Stimulated activated CD4-positive, alpha-beta T cell treated with anti-CD3 and anti-CD28 coated beads, Interleukin-12 subunit alpha, Interleukin-12 subunit beta, amount 100 ng/mL, for 4 hours (primary cell): ENCODE measurements at regions not wholly inside any gene's neighbourhood (a gene's known extent, or its start where the extent isn't known, plus 50 kb on each side); places are given as distances from the start of the nearest gene placed in this dataset.

Experiments
- DNase-seq: peaks from one replicate; pipeline ENCODE4 v3.0.0-alpha.2; 2020

- DNase-seq = no peak
These were observed 439.6 kb downstream of the GLRX3 start for GRCh38 chr10:130575756-130576285.

- no peak for DNase-seq
These were observed 440.2 kb downstream of the GLRX3 start for GRCh38 chr10:130576427-130576826.

DNA sequence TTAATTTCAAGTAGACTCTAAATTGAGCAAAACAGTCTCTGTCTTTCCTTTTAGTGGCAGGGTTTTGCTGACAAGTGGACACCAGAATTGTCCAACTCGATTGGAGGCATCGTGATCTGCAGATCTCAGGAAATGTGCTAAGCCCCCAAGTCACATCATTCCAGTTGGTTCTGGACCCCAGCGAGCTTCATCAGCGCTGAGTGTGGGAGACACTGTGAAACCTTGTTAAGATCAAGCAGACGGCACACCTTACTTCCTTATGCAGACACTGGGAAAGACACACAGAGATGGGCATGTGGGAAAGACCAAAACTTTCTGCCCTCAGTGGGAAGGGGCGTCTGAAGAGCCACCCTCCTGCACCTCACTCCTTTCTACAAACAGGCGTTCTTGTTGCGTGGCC lies 440.8 kb downstream of the GLRX3 start:
- DNase-seq = no peak

DNA sequence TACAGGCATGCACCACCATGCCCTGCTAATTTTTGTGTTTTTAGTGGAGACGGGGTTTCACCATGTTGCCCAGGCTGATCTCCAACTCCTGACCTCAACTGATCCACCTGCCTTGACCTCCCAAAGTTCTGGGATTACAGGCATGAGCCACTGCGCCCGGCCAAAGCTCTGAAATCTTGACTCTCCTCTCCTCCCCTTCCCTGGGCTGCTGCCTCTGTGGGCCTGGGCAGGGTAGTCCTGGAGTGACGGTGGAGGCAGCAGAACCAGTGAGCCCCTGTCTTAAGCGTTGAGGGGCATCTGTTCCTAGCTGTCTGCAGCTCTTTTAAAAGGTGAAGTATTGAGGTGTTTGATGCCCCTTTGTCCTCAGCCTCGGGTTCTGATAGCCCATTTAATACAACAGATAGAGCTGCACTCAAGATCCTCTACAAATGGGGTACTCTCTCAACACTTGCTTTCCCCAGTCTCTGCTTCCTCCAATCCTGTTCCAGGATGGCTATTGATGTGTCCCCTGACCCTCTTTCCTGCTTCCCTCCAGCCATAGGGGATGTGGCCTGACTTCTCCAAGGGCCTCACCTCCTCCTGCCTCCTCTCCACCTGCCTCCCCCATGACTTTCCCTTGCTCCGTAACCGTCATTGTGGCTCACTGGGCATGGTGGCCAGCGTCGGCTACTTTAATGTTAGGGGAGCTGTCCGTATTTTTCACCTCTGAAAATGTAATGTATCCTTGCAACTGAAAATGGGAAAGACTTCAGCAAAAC lies 442.5 kb downstream of the GLRX3 start:
- no peak for DNase-seq

- DNase-seq = no peak
These were observed 443.7 kb downstream of the GLRX3 start for GRCh38 chr10:130579913-130580312.

- no peak for DNase-seq
These were observed 444.8 kb downstream of the GLRX3 start for GRCh38 chr10:130580975-130581374.

GRCh38 chr10:130587718-130588117 lies 451.5 kb downstream of the GLRX3 start:
- no peak for DNase-seq

GRCh38 chr10:130606001-130606405 lies 469.8 kb downstream of the GLRX3 start:
- DNase-seq = no peak

- DNase-seq = no peak
These were observed 471.2 kb downstream of the GLRX3 start for GRCh38 chr10:130607366-130607765.

GRCh38 chr10:130611239-130611638 lies 475.0 kb downstream of the GLRX3 start:
- DNase-seq = no peak

- no peak for DNase-seq
These were observed 479.3 kb downstream of the GLRX3 start for GRCh38 chr10:130615457-130615856.

GRCh38 chr10:130617985-130618384 lies 481.8 kb downstream of the GLRX3 start:
- no peak for DNase-seq

- DNase-seq = no peak
These were observed 482.5 kb downstream of the GLRX3 start for GRCh38 chr10:130618647-130619046.

- DNase-seq = no peak
These were observed 485.1 kb downstream of the GLRX3 start for GRCh38 chr10:130621231-130621775.

DNA sequence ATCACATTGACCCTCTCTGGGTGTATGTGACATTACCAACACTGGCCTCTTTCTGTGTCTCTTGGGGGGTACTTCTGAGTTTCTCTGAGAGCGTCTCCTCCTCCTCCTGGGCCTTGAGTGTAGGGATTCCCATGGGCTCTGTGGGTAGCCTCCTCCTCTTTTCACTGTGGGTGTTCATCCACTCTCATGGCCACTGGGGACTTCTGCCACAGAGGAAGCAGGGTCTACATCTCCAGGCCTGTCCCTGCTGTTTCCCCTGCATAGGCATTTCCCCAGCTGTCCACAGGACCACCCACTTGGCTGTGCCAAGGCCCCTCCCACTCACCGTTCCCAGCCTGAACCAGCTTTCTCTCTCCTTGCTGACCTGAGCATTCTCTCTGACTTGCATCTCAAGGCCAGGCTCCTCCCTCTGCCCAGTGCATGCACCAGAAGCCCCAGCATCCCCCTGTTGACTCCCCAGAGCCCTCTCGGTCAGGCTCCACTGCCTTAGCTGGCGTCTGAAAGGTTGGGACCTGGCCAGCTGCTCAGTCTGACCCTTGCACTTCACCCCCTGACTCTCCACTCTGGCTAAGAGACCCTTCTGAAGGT lies 487.6 kb downstream of the GLRX3 start:
- no peak for DNase-seq

GRCh38 chr10:130627346-130628045 lies 491.3 kb downstream of the GLRX3 start:
- no peak for DNase-seq

DNA sequence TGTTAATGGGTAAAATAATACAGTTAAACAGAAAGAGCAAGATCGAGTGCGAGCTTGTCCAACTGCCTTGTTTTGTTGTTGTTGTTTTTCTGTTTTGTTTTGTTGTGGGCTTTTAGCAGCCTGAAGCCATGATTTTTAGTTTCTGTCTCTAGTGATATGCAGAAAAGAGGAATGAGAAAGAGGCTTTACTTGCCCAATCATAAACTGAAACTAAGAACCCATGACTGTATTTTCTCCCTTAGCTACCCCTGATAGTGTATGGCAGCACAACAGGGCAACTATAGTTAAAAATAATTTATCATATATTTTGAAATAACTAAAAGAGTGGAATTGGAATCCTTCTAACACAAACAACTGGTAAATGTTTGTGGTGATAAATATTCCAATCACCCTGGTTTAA lies 493.9 kb downstream of the GLRX3 start:
- DNase-seq = no peak

DNA sequence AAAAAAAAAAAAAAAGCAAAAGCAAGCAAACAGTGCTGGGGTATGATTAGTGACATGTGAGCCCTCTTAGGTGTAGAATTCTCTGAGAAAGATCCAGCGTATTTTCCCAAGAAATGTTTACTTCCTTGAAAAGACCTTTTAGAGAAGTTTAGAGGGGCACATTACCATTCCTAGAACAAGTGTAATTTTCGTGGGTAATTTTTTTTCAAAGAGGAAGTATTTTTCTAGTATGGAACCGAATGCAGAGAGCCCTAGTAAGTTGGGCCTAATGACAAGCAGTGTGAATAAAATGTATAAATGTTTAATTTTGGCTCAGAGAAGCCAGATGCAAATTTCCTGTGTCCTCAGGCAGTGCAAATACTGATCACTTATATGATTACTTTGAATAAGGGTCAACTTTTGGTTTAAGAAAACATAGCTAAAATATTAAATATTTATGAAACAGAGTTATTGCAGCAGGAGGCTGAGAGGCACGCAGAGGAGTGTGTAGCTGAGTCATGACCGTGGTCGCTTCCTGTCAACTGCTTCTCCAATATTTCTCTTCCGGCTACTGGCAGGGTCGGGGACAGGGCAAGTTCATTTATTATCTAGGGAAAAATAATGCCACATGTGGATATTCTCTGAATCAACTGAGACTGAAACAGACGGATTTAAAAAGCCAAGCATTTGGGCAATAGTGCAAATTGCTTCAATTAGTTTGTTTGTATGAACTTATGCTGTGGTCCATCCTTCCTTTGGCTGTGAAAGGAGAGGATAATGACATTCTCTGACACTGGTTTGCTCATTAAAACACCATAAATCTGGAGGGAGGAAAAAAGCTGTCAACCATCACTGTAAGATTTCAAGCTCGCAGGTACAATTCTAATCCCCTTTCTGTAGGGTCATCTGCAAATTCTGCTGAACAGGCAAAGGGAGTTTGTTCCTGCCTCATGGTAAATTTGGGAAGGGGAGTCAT lies 495.2 kb downstream of the GLRX3 start:
- DNase-seq = no peak

DNA sequence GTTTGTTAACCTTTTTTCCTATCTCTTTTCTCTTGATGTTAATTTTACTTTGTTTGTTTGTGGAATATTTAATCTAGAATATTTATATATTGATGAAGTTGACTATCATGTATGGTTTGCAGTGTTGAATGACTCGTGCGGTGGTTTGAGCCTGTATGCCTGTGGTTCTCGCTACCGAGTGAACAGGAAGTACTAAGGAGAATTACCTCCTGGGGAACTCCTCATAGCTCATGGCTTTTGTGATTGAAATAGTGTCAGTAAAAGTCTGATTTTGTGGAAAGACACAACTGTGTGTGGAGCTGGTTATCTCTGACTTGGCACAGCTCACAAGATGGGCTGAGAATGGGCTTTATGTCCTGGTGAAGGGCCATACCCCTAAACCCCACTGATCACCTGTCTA lies 498.6 kb downstream of the GLRX3 start:
- DNase-seq = no peak

GRCh38 chr10:130635528-130635927 lies 499.3 kb downstream of the GLRX3 start:
- DNase-seq = no peak

DNA sequence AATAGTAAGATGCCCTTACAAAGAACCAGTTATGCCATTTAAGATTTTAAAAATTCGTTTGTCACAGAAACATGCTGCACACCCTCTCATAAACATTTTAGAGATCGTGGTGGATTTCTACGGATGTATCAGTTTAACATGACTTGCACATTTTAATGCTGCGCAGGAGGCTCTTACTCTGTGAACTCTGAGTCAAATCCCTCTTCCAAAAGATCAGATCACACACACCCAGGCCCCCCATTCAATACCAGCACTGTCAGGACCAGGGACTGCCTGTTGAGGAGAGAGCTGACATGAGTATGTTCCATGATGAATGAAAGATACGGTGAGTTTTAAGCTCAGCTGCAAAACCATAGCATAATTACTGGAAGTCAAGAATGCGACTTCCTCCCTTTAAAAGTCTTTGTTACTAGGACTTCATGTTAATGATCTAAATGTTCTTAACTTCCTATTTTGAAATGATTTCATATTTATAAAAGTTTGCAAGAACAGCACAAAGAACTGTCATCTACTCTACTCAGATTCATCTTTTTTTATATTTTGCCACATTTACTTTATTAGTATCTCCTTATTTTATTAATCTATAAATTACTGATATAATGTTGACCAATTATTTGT lies 500.2 kb downstream of the GLRX3 start:
- no peak for DNase-seq

GRCh38 chr10:130637089-130637676 lies 501.0 kb downstream of the GLRX3 start:
- no peak for DNase-seq
